ENCODE measurements at regions not wholly inside any gene's neighbourhood (a gene's known extent, or its start where the extent isn't known, plus 50 kb on each side); places are given as distances from the start of the nearest gene placed in this dataset.

- 44 to 72% (median 65%) methylated on average over 3 of the region's 3 CpGs for WGBS, 5 donors
- Histone ChIP-seq H3K9me3 (peaks cover 0 to 8% (median 0%) of the 10 kb centered on the region in 8 donors), H3K4me1 (no peaks in the 10 kb centered on the region), H3K27me3 (replicated peaks in 1 of 7) (no peaks in the 10 kb centered on the region), H3K27ac (no peak overlapping the region), H3K36me3 (no peaks in the 10 kb centered on the region), H3K4me3 (no peak overlapping the region)
- no peak for DNase-seq
- TF ChIP-seq CTCF (IDR thresholded peaks at IDR 0.05 in 8 of 11, conservative IDR thresholded peaks at IDR 0.05 in 3 of 11) = no peak
- no peak for TF ChIP-seq POLR2A (IDR thresholded peaks at IDR 0.05)
- no peak for TF ChIP-seq POLR2AphosphoS5 (IDR thresholded peaks at IDR 0.05)
- intact Hi-C loops (cut with DNase I; ENCODE audit: low total_unique reads) = no loop called here
Measured at GRCh38 chr1:74847715-74848114, 114.8 kb downstream of the TYW3 start.

GRCh38 chr1:74853756-74854155, 120.8 kb downstream of the TYW3 start:
- Histone ChIP-seq H3K27ac (no peak overlapping the region), H3K4me1 (no peaks in the 10 kb centered on the region), H3K27me3 (replicated peaks in 1 of 7) (no peaks in the 10 kb centered on the region), H3K4me3 (no peak overlapping the region), H3K9me3 (no peaks in the 10 kb centered on the region), H3K36me3 (no peaks in the 10 kb centered on the region)
- no peak for DNase-seq
- TF ChIP-seq POLR2A (IDR thresholded peaks at IDR 0.05) = no peak
- no peak for TF ChIP-seq CTCF (IDR thresholded peaks at IDR 0.05 in 8 of 11, conservative IDR thresholded peaks at IDR 0.05 in 3 of 11)
- TF ChIP-seq POLR2AphosphoS5 (IDR thresholded peaks at IDR 0.05) = no peak
- intact Hi-C loops (cut with DNase I; ENCODE audit: low total_unique reads) = no loop called here
- WGBS, 5 donors = 81 to 89% (median 83%) methylated on average over 3 of the region's 3 CpGs

GRCh38 chr1:74856174-74856573, 123.2 kb downstream of the TYW3 start:
- 47 to 74% (median 56%) methylated on average over 1 of the region's 1 CpG for WGBS, 5 donors

GRCh38 chr1:74857676-74858075, 124.7 kb downstream of the TYW3 start:
- H3K4me1 ChIP-seq = no peaks in the 10 kb centered on the region
- no peaks in the 10 kb centered on the region for H3K36me3 ChIP-seq
- peaks cover 0 to 4% (median 0%) of the 10 kb centered on the region in 8 donors for H3K9me3 ChIP-seq
- DNase-seq = no peak
- intact Hi-C loops (cut with DNase I; ENCODE audit: low total_unique reads) = no loop called here
- H3K4me3 ChIP-seq = no peak overlapping the region
- no peak overlapping the region for H3K27ac ChIP-seq
- TF ChIP-seq POLR2A (IDR thresholded peaks at IDR 0.05) (no peak), POLR2AphosphoS5 (IDR thresholded peaks at IDR 0.05) (no peak), CTCF (IDR thresholded peaks at IDR 0.05 in 8 of 11, conservative IDR thresholded peaks at IDR 0.05 in 3 of 11) (no peak)
- WGBS, 5 donors = 79 to 91% (median 86%) methylated on average over 6 of the region's 6 CpGs
- H3K27me3 ChIP-seq (replicated peaks in 1 of 7) = no peaks in the 10 kb centered on the region

More at GRCh38 chr1:74856174-74856573, 123.2 kb downstream of the TYW3 start:
- no peak for DNase-seq
- Histone ChIP-seq H3K27me3 (replicated peaks in 1 of 7) (no peaks in the 10 kb centered on the region), H3K4me1 (no peaks in the 10 kb centered on the region), H3K27ac (no peak overlapping the region), H3K9me3 (peaks cover 0 to 4% (median 0%) of the 10 kb centered on the region in 8 donors), H3K36me3 (no peaks in the 10 kb centered on the region), H3K4me3 (no peak overlapping the region)
- TF ChIP-seq CTCF (IDR thresholded peaks at IDR 0.05 in 8 of 11, conservative IDR thresholded peaks at IDR 0.05 in 3 of 11) (no peak), POLR2AphosphoS5 (IDR thresholded peaks at IDR 0.05) (no peak), POLR2A (IDR thresholded peaks at IDR 0.05) (no peak)
- intact Hi-C loops (cut with DNase I; ENCODE audit: low total_unique reads) = no loop called here

All from spleen (tissue), 11 donors.